Stomach (tissue), 4 donors: ENCODE measurements at regions not wholly inside any gene's neighbourhood (a gene's known extent, or its start where the extent isn't known, plus 50 kb on each side); places are given as distances from the start of the nearest gene placed in this dataset.

Source experiments
- CTCF ChIP-seq, 7 experiments: fragments of 450-650 bp in 4 of 7; fragments of 200-600 bp in 3 of 7; sonication (generic) in 3 of 7; IDR thresholded peaks; one replicate each; pipeline ENCODE4 v1.5.1; 2016 to 2019; ENCODE audit warnings: antibody characterized with exemption in 7 of 7, control low read depth in 2 of 7, mild to moderate bottlenecking in 1 of 7
- EP300 ChIP-seq: sonication (generic); formaldehyde crosslinking; IDR thresholded peaks from one replicate; pipeline ENCODE4 v1.6.1; 2017; ENCODE audit warnings: antibody characterized with exemption
- POLR2AphosphoS5 ChIP-seq, 3 donors: sonication (generic); formaldehyde crosslinking; IDR thresholded peaks; one replicate each; pipeline ENCODE4 v1.6.1; 2016; ENCODE audit warnings: antibody characterized with exemption in 3 of 3

DNA sequence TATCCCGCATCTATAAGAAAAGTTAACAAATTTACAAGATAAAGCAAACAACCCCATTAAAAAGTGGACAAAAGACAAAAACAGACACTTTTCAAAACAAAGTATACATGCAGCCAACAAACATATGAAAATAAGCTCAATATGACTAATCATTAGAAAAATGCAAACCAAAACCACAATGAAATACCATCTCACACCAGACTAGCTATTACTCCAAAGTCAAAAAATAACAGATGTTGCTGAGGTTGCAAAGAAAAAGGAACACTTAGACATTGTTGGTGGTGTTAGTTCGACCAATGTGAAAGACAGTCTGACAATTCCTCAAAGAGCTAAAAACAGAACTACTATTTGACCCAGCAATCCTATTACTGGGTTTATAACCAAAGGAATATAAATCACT is 968.6 kb upstream of the USP15 start:
- TF ChIP-seq EP300 = no peak
- no peak for TF ChIP-seq CTCF (IDR thresholded peaks at IDR 0.05)
- no peak for TF ChIP-seq POLR2AphosphoS5 (IDR thresholded peaks at IDR 0.05)
